Testis (tissue), 2 donors: ENCODE measurements at regions not wholly inside any gene's neighbourhood (a gene's known extent, or its start where the extent isn't known, plus 50 kb on each side); places are given as distances from the start of the nearest gene placed in this dataset.

ENCODE experiments used
- CTCF ChIP-seq, 3 experiments: fragments of 450-650 bp in 2 of 3; fragments of 200-600 bp in 1 of 3; sonication (generic) in 1 of 3; IDR thresholded peaks; one replicate each; pipeline ENCODE4 v1.5.1; 2016 to 2019; ENCODE audit warnings: antibody characterized with exemption in 3 of 3, mild to moderate bottlenecking in 2 of 3, moderate library complexity in 1 of 3
- POLR2A ChIP-seq: fragments of 450-650 bp; IDR thresholded peaks from one replicate; pipeline ENCODE4 v1.6.1; 2017; ENCODE audit warnings: antibody characterized with exemption, mild to moderate bottlenecking, moderate library complexity

- TF ChIP-seq POLR2A (no peak), CTCF (IDR thresholded peaks at IDR 0.05) (no peak)
These were observed 322.4 kb downstream of the SETD4 start for GRCh38 chr21:35737899-35738346.
